A204.1 (cell line): ENCODE measurements at regions not wholly inside any gene's neighbourhood (a gene's known extent, or its start where the extent isn't known, plus 50 kb on each side); places are given as distances from the start of the nearest gene placed in this dataset.
A peak's percentile ranks its signal among the peaks of the same experiment; 100 is the strongest.

ENCODE experiments used
- FAIRE-seq: peaks from 2 replicates; lab custom pipeline; 2012; peaks lifted over from hg19 to GRCh38; lab: Jason Lieb, UNC

- FAIRE-seq: no peak
Observed at GRCh38 chr5:77909237-77909636, 133.1 kb upstream of the TBCA start.

GRCh38 chr5:77908787-77909186 is 132.6 kb upstream of the TBCA start:
- FAIRE-seq: no peak

GRCh38 chr5:77907786-77908185 is 131.6 kb upstream of the TBCA start:
- no peak for FAIRE-seq

DNA sequence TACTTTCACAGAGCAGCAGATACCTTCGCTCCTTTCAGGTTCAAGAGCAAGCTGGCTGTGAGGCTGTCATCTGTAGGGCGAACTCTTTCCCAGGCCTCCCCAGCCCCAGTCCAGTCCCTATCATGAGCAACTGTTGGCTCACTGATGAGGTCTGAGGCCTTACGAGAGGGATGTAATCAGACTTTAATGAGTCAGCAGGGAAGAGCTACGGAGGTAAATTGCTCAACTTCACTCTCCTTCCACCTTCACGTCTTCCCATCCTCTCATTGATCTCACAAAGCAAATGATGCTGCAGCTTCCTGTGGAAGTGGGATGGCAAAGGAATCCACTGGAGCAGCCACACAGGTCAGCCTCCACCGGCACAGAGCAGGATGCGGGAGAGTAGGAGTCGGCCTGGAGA is 130.7 kb upstream of the TBCA start:
- no peak for FAIRE-seq

DNA sequence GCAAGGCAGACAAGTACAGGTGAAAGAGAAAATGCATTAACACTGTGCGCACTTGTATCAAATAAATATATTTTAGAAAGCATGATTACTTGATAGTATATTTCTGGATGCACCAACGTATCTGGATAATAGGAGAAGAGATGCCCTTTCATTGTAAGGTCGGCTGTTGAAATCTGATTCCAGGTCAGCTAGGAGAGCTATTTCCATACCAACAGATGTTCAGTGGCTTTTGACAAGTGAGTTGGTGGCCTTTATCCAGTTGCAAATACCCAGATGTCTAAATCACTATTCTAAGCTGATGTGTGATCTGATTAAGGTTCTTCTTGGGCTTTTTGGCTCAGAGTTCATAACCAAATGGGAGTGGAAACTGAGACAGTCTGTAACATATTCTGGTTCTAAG is 128.2 kb upstream of the TBCA start:
- no peak for FAIRE-seq

GRCh38 chr5:77900691-77901090 is 124.6 kb upstream of the TBCA start:
- FAIRE-seq: no peak

GRCh38 chr5:77898385-77898784 is 122.2 kb upstream of the TBCA start:
- FAIRE-seq: no peak

DNA sequence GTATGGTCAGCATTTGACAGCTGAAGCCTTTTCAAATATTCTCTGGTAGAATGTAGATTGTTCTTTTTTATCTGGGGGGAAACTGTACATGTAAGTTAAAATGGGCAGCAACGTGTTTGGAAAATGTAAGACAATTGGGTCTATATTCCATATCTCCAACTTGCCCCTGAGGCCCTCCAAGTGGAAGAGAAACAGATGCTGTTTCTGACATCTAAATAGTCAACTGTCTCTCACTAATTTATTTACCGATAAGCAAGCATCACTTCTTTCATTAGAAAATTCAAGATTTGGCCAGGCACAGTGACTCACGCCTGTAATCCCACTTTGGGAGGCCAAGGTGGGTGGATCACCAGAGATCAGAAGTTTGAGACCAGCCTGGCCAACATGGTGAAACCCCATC is 120.2 kb upstream of the TBCA start:
- FAIRE-seq: no peak

- FAIRE-seq: peak; percentile 25
Observed at GRCh38 chr5:77894103-77894502, 118.0 kb upstream of the TBCA start.

- FAIRE-seq: peak; percentile 97
Observed at GRCh38 chr5:77893225-77893860, 117.2 kb upstream of the TBCA start.

DNA sequence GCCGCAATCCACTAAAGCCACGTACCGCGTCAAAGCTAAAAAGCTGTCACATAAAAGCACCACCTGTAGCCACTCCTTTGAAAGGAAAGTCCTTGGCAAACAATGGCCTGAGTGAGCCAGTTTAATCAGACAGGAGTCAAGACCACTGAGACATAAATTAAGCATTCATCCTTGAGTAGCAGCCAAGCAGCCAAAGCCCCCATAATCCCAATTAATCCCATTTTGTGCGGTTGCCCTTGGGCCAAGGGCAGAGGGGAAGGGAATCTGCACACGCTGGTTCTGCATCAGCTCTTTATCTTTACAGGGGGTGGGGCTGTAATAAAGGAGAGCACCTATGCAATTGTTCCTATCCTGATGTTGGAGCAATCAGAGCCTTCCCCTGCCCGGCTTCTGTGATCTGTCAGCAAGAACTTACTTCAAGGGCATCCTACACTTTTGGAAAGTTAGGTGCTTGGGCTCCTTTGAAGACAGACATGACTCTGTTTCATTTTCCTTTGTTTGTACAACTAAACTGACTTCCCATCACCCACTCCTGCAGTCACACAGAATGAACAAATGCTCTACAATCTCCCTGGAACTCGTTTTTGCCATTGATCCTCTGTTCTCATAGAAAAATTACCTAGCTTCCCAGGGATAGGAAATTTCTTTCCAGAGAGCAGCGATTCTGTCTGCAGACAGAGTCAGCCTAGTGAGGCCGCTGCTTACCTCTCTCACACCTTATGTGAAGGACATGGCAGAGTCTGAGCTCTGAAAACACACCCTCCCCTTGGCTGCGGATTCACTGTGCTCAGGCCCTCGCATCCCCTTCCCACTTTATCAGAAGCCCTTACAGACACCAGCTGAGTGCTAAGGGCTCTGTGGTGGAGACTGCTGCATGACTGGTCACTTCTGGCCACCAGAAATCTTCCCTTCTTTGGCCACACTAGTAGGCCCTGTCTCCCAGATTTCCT is 116.2 kb upstream of the TBCA start:
- FAIRE-seq: no peak

DNA sequence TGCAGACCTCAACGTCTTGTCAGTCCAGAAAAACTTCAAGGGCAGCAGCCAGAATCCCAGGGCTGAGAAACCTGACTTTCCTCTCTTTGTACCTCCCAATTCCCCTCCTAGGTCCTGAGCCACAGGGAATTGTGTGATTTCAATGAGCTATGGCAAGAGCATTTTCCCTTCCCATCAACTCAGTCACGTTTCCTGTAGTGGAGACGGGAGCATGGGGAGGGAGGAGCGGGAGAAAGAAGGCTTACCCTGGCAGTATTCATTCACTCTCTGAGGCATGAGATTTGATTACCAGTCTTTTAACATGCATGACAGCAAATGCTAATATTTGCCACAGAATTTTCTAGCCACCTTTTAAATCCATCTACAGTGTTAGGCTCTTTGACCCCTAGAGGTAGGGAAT is 109.4 kb upstream of the TBCA start:
- no peak for FAIRE-seq

DNA sequence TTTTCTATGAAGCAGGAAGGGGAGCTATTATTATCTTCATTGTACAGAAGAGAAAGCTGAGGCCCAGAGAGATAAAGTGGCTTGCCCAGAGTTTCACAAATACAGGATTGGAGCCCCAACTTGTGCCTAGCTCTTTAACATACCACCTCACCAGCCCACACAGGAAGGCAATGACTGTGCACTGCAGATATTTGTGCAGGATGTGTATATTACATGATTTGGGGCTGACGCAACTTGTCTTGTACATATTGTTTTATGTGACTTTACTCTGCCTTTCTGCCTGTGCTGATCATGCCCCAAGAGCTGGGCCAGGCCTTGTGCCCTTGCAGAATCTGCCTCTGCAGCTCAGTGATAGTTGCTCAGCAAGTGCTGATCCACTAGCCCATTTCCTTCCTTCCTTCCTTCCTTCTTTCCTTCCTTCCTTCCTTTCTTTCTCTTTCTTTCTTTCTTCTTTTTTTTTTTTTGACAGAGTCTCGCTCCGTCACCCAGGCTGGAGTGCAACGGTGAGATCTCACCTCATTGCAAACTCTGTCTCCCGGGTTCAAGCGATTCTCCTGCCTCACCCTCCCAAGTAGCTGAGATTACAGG is 106.6 kb upstream of the TBCA start:
- no peak for FAIRE-seq

DNA sequence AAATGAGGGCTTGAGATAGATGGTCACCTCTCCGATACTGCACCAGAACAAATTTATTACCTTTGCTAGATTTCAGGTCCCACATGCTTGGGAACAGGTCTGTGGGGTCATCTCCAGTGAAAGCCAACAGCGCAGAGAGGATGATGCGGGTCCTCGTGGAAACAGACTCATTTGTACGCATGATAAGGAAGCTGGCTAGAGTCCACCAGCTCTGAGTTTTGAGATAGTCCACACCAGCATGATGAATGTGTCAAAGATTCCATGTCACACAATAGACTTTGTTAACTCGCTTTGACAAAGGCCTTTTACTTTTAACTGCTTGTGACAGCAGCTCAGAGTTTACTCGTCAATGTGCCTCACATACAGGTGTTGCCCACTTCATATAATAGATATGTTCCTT is 105.4 kb upstream of the TBCA start:
- FAIRE-seq: no peak

DNA sequence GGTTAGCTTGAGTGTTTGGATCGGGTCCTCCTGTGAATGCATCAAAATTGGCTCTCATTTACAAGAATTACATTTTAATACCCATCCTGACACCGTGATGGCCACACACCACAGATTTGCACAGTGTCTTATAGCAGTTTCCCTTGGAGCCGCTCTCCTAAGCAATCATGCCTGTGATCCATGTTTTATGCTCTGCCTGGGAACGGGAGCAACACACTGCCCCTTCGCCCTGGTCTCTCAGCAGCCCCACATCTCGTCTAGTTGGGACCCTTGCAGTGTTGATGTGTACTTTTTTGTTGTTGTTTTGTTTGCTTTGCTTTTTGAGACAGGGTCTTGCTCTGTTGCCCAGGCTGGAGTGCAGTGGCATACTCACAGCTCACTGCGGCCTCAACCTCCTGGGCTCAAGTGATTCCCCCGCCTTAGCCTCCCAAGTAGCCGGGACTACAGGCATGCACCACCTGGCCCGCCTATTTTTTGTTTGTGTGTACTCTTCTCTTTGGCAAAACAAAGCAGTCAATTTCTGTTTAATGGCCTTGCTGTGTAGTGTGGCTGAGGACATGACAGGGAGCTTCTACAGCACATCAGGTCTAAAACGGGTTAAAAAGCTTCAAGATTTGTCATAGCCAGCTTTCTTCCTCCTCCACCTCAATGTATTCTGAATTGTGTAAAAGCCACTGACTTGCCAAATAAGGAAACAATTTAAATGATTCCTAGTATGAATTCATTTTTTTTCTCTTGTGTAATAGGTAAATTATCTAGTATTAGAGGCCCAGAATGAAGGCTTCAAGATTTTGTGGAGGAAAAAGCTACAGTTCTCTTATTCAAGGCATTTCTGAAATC is 101.6 kb upstream of the TBCA start:
- FAIRE-seq: no peak

DNA sequence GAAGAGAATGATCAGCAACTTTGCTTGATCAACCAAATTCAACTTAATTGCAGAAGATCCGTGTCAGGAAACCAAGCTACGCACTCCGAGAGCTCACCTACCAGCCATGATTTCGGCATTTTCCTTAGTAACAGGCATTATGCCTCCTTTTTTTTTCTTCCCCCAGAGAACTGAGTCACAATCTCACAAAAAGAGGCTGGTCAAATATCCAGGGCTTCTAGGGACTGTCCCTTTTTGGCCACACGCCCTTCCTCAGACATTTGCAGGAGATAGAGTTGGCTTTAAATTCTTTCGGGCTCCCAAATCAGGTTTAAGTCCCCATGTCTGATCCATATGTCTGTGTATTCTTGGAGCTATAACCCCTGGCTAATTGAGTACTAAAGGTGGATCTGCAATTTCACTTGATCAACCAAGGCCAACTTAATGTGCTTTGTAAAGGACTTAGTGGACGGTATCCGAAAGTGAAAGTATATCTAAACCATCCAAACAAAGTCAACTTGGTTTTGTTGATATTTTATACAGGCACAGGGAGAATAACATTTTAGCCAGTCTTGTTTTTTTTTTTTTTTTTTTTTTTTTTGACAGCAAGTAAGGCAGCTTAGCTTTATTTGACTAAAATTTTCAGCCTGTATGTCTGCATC is 100.8 kb upstream of the TBCA start:
- peak; percentile 80 for FAIRE-seq

- no peak for FAIRE-seq
Observed at GRCh38 chr5:77876316-77876715, 100.2 kb upstream of the TBCA start.

- FAIRE-seq: no peak
Observed at GRCh38 chr5:77874691-77875090, 98.6 kb upstream of the TBCA start.

DNA sequence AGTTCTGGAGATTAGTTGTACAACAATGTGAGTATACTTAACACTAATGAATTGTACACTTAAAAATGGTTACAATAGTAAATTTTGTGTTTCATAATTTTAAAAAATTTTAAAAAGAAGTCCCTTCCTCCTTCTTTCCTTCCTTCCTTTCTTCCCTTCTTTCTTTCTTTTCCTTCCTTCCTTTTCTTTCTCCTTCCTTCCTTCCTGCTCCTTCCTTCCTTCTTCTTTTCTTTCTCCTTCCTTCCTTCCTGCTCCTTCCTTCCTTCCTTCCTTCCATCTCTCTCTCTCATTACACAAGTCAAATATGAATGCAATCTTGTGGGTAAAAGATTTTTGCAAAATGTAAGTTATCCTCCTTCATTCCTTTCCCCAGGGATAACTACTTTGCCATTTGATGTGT is 97.1 kb upstream of the TBCA start:
- no peak for FAIRE-seq

- FAIRE-seq: no peak
Observed at GRCh38 chr5:77871946-77872345, 95.8 kb upstream of the TBCA start.

DNA sequence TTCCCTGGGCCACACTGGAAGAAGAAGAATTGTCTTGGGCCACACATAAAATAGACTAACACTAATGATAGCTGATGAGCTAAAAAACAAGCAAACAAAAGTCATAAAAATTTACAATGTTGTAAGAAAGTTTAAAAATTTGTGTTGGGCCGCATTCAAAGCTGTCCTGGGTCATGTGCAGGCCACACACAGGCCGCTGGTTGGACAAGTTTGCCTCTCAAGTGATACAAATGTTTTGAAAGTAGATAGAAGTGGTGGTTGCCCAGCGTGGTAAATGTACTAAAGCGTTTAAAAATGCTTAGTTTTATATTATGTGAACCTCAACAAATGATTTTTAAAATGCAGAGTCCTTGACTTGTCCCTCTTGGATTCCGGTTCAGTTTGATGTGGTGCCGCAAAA is 94.9 kb upstream of the TBCA start:
- FAIRE-seq: no peak
